CD8-positive, alpha-beta memory T cell (primary cell): ENCODE measurements at regions not wholly inside any gene's neighbourhood (a gene's known extent, or its start where the extent isn't known, plus 50 kb on each side); places are given as distances from the start of the nearest gene placed in this dataset.
A peak's percentile ranks its signal among the peaks of the same experiment; 100 is the strongest.

Experiments used
- CTCF ChIA-PET: fragments of 350-600 bp; sonication (Branson Sonifier 250); formaldehyde crosslinking; loops from one replicate; lab custom pipeline; 2021; ENCODE audit warnings: antibody characterized with exemption; lab: Charles Lee
- POLR2A ChIA-PET: fragments of 350-600 bp; sonication (Branson Sonifier 250); formaldehyde crosslinking; loops from one replicate; lab custom pipeline; 2021; ENCODE audit warnings: antibody characterized with exemption; lab: Charles Lee
- DNase-seq, 5 donors: peaks; one replicate each; pipeline versions ENCODE4 v3.0.0 to v3.0.0-alpha.2; 2020 to 2022; ENCODE audit warnings: mixed read lengths in 1 of 5
- H3K27ac ChIP-seq: one replicate; pipeline ENCODE4 v1.7.0; 2013; ENCODE audit warnings: low read depth, mild to moderate bottlenecking, low read length, moderate library complexity
- H3K27me3 ChIP-seq: 2 replicates; pipeline ENCODE4 v1.7.0; 2013; ENCODE audit warnings: low read length, mild to moderate bottlenecking; ENCODE audit not compliant: insufficient read depth, poor library complexity, severe bottlenecking
- H3K36me3 ChIP-seq: 2 replicates; pipeline ENCODE4 v1.7.0; 2013; ENCODE audit warnings: mild to moderate bottlenecking, low read length, moderate library complexity; ENCODE audit not compliant: insufficient read depth
- H3K4me1 ChIP-seq: 2 replicates; pipeline ENCODE4 v1.7.0; 2013; ENCODE audit warnings: mild to moderate bottlenecking, low read length, moderate library complexity; ENCODE audit not compliant: insufficient read depth
- H3K4me3 ChIP-seq: 2 replicates; pipeline ENCODE4 v1.7.0; 2013; ENCODE audit warnings: mild to moderate bottlenecking, low read length
- H3K9me3 ChIP-seq: 2 replicates; pipeline ENCODE4 v1.7.0; 2013; ENCODE audit warnings: mild to moderate bottlenecking, low read length
- H3K27ac Mint-ChIP-seq, 8 donors: one replicate each; pipeline ENCODE4 v1.8.0; 2020 to 2021; ENCODE audit warnings: mixed read lengths in 8 of 8, mild to moderate bottlenecking in 6 of 8, inconsistent platforms in 3 of 8, moderate library complexity in 3 of 8
- H3K27me3 Mint-ChIP-seq, 2 donors: one replicate each; pipeline ENCODE4 v1.8.0; 2020 to 2021; ENCODE audit warnings: mixed read lengths in 2 of 2, mild to moderate bottlenecking in 1 of 2, moderate library complexity in 1 of 2
- H3K36me3 Mint-ChIP-seq, 3 donors: one replicate each; pipeline ENCODE4 v1.8.0; 2020 to 2021; ENCODE audit warnings: mixed read lengths in 3 of 3, inconsistent platforms in 1 of 3, mild to moderate bottlenecking in 1 of 3
- H3K4me1 Mint-ChIP-seq, 3 donors: one replicate each; pipeline ENCODE4 v1.8.0; 2020 to 2021; ENCODE audit warnings: mixed read lengths in 3 of 3, inconsistent platforms in 1 of 3, mild to moderate bottlenecking in 1 of 3
- H3K4me3 Mint-ChIP-seq, 7 donors: one replicate each; pipeline ENCODE4 v1.8.0; 2020 to 2021; ENCODE audit warnings: mixed read lengths in 7 of 7, mild to moderate bottlenecking in 6 of 7, moderate library complexity in 4 of 7, inconsistent platforms in 2 of 7
- H3K9me3 Mint-ChIP-seq, 5 donors: one replicate each; pipeline ENCODE4 v1.8.0; 2020 to 2022; ENCODE audit warnings: mixed read lengths in 5 of 5, mild to moderate bottlenecking in 3 of 5, moderate library complexity in 2 of 5, inconsistent platforms in 1 of 5

DNA sequence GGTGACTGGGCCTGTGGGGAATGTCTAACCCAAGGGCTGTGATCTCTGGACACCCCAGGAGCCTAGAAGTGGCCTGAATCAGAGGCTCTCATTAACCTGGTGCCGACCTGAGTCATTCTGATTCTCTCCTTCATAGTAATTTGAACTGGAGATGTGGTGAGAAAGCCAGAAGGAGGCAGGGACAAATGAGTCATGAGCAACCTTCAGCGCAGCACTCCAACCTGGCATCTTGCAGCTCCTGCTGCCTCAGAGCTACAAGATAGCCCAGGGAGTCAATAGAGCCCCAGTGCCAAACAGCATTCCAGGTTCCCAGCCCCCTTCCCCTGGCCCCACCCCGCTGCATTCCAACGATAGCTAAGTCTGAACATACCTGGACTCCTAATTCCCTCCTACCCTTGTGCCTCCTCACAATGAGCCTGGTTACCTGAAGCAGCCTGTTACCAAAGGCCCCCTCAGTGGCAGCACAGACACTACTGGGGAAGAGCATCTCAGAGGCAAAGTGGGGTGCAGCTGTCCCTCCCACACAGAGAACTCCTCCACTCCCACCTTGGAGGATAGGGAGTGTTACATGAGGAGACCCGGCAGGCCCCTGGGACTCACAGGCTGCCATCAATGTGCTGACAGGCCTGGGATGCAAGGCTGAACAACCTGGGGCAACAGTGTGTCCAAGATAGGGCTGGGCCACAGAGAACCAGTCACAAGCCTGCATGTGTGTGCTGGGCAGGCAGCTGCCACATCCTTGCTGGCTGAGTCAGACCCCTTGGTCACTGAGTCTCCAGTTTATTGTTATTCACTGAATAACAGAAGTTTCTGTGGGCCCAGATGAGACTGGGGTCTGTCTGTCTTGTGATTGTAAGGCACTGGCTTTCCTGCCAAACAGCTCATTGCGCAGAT, 76.8 kb upstream of the LEP start:
- POLR2A ChIA-PET = no interaction called here
- H3K27me3 Mint-ChIP-seq = peaks cover 47 to 71% of the 10 kb centered on the region in 2 donors
- H3K27ac ChIP-seq = no peak overlapping the region
- peaks cover 0 to 16% (median 0%) of the 10 kb centered on the region in 3 donors for H3K36me3 Mint-ChIP-seq
- peaks cover 13% of the 10 kb centered on the region for H3K4me1 ChIP-seq
- H3K4me3 ChIP-seq = no peak overlapping the region
- H3K27ac Mint-ChIP-seq = peak overlapping the region in 1 of 8 donors; percentile 8
- H3K9me3 Mint-ChIP-seq = no peaks in the 10 kb centered on the region
- peak overlapping the region in 1 of 7 donors; percentile 61 for H3K4me3 Mint-ChIP-seq
- no peak for DNase-seq
- CTCF ChIA-PET = interaction anchor here (1.3 kb wide), 1 partner anchor 456 kb away, joined by 3 read pairs; no protein-coding TSS in a partner anchor
- H3K4me1 Mint-ChIP-seq = peaks cover 11 to 38% (median 15%) of the 10 kb centered on the region in 3 donors
- H3K27me3 ChIP-seq = peaks cover 33% of the 10 kb centered on the region
- H3K9me3 ChIP-seq = no peaks in the 10 kb centered on the region
- H3K36me3 ChIP-seq = no peaks in the 10 kb centered on the region

DNA sequence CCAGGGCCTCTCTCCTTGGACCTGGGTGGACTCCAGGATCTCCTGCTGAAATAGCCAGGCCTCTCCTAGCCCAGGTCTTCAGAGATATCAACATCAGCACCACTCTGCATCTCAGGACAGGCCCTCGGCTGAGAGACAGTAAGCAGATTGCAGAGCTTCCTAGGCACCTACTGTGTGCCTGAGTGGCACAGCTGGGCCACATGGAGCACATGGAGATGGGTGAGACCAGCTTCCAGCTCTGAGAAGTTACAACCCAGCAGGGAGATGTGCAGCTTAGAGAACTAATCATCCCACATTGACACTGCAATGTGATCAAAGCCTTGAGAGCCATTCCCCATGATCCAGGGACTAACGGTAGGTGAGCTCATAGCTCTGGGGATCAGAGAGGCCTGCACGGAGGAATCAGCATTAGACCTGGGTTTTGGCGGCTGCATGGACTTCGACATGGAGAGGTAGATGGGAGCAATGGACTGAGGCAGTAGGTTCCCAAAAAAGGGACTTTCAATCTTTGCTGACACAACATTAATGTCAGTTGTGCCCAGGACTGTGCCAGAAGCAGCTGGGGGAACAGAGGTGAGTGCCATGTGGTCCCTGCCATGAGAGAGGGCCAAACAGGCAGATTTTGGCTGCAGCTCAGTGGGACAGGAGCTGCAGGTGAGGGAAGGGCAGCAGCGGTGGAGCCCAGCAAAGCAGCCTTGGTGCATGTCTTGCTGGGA, 76.0 kb upstream of the LEP start:
- Histone ChIP-seq H3K9me3 (no peaks in the 10 kb centered on the region), H3K4me3 (no peak overlapping the region), H3K27me3 (peaks cover 33% of the 10 kb centered on the region), H3K27ac (no peak overlapping the region), H3K36me3 (no peaks in the 10 kb centered on the region), H3K4me1 (peaks cover 13% of the 10 kb centered on the region)
- Mint-ChIP-seq H3K27ac (peak overlapping the region in 2 of 8 donors; percentile 8 to 63), H3K4me3 (peak overlapping the region in 6 of 7 donors; percentile 3 to 61 (median 36)), H3K9me3 (no peaks in the 10 kb centered on the region), H3K27me3 (peaks cover 51 to 77% of the 10 kb centered on the region in 2 donors), H3K4me1 (peaks cover 11 to 41% (median 15%) of the 10 kb centered on the region in 3 donors), H3K36me3 (peaks cover 0 to 16% (median 0%) of the 10 kb centered on the region in 3 donors)
- no peak for DNase-seq
- POLR2A ChIA-PET = no interaction called here
- CTCF ChIA-PET = interaction anchor here (1.3 kb wide), 1 partner anchor 457 kb away, joined by 3 read pairs; no protein-coding TSS in a partner anchor

DNA sequence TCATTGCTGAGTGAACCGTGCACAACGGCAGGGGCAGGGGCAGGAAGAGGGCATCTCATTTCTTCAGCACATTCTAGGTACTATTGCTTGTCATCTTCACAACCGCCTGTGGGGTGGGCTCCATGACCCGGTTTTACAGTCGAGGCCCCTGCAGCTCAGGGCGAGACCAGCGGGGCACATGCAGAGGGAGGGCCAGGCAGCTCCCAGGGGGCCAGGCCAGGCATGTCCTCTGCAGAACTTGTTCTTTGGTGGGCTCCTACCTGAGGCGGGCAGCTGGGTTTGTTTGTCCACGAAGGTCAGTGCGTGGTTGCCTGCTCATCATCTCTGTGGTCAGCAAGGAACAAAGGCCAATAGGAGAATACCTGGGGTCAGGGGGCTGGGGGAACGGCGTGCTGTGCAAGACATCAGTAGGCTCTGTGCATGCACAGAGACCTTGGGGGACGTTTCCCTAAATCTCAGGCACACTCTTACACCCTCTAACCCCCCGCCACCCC, 75.1 kb upstream of the LEP start:
- Histone ChIP-seq H3K36me3 (no peaks in the 10 kb centered on the region), H3K4me1 (peaks cover 13% of the 10 kb centered on the region), H3K27ac (no peak overlapping the region), H3K27me3 (peaks cover 33% of the 10 kb centered on the region), H3K9me3 (no peaks in the 10 kb centered on the region), H3K4me3 (no peak overlapping the region)
- Mint-ChIP-seq H3K27me3 (peaks cover 53 to 75% of the 10 kb centered on the region in 2 donors), H3K4me1 (peaks cover 11 to 41% (median 15%) of the 10 kb centered on the region in 3 donors), H3K4me3 (peak overlapping the region in 6 of 7 donors; percentile 15 to 78 (median 42)), H3K27ac (no peak overlapping the region), H3K36me3 (peaks cover 0 to 16% (median 0%) of the 10 kb centered on the region in 3 donors), H3K9me3 (no peaks in the 10 kb centered on the region)
- no peak for DNase-seq
- ChIA-PET POLR2A (no interaction called here), CTCF (no interaction called here)

DNA sequence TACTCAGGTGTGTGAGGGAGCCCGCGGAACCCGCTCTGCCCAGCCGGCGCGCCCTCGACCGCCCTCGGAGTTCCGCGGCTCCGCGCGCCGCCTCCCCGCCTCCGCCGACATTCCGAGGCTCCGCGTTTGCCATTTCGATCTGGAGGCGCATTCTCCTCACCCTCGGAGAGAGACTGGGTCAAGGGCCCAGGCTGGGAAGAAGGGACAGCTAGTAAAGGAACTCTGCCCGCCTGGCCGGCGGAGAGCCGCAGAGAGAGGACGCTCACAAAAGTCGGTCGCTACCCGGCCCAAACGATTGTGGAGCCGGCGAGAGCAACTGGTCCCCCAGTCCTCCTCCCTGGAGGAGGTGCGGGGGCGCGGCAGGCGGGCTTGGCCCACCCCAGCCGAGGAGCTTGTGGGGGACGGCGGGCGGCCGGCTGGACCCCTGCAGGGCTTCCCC, 74.5 kb upstream of the LEP start:
- no peak overlapping the region for H3K27ac Mint-ChIP-seq
- H3K9me3 ChIP-seq = no peaks in the 10 kb centered on the region
- H3K27ac ChIP-seq = no peak overlapping the region
- H3K36me3 ChIP-seq = no peaks in the 10 kb centered on the region
- peak overlapping the region; percentile 15 for H3K4me3 ChIP-seq
- peaks cover 0 to 13% (median 0%) of the 10 kb centered on the region in 3 donors for H3K36me3 Mint-ChIP-seq
- peaks cover 11 to 41% (median 15%) of the 10 kb centered on the region in 3 donors for H3K4me1 Mint-ChIP-seq
- DNase-seq = no peak
- ChIA-PET POLR2A (no interaction called here), CTCF (no interaction called here)
- H3K27me3 ChIP-seq = peaks cover 33% of the 10 kb centered on the region
- peaks cover 54 to 68% of the 10 kb centered on the region in 2 donors for H3K27me3 Mint-ChIP-seq
- H3K4me3 Mint-ChIP-seq = peak overlapping the region in 6 of 7 donors; percentile 59 to 87 (median 76)
- no peaks in the 10 kb centered on the region for H3K9me3 Mint-ChIP-seq
- H3K4me1 ChIP-seq = peaks cover 13% of the 10 kb centered on the region

DNA sequence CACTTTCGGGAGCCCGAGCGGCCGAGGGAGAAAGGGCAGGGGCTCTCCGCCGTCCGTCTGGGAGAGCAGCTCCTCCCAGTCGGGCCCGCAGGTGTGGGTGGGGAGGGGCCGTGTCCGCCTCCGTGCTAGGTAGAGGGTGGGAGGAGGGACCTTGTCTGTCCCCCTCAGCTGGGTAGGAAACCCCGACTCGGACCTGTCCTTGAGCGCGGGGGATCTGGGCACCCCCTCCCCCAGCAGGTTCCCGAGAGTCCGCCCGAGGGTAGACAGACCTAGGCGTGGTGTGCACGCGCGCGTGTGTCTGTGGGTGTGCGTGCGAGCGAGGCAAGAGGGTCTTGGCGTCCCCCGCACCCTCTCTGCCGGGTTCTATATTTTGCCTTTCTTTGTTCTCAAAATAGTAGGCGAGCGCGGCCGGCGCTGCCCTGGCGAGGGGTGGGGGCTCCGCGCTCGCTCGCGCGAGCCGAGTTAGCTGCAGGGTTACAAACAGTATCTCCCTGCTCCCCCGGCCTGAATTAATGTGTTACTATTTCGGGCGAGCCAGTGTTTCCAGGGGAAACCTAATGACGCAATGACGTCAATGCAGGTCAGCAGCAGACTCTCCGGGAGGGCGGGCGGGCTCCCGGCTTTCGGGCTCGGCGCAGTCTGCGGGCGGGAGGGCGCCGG, 73.9 kb upstream of the LEP start:
- Mint-ChIP-seq H3K4me3 (peak overlapping the region in 6 of 7 donors; percentile 55 to 87 (median 67)), H3K9me3 (no peaks in the 10 kb centered on the region), H3K27me3 (peaks cover 51 to 65% of the 10 kb centered on the region in 2 donors), H3K27ac (no peak overlapping the region), H3K36me3 (peaks cover 0 to 11% (median 0%) of the 10 kb centered on the region in 3 donors), H3K4me1 (peaks cover 11 to 41% (median 15%) of the 10 kb centered on the region in 3 donors)
- H3K27me3 ChIP-seq = peaks cover 33% of the 10 kb centered on the region
- H3K4me1 ChIP-seq = peaks cover 13% of the 10 kb centered on the region
- CTCF ChIA-PET = no interaction called here
- POLR2A ChIA-PET = no interaction called here
- no peaks in the 10 kb centered on the region for H3K36me3 ChIP-seq
- no peak for DNase-seq
- no peaks in the 10 kb centered on the region for H3K9me3 ChIP-seq
- H3K4me3 ChIP-seq = peak overlapping the region; percentile 47
- H3K27ac ChIP-seq = no peak overlapping the region

DNA sequence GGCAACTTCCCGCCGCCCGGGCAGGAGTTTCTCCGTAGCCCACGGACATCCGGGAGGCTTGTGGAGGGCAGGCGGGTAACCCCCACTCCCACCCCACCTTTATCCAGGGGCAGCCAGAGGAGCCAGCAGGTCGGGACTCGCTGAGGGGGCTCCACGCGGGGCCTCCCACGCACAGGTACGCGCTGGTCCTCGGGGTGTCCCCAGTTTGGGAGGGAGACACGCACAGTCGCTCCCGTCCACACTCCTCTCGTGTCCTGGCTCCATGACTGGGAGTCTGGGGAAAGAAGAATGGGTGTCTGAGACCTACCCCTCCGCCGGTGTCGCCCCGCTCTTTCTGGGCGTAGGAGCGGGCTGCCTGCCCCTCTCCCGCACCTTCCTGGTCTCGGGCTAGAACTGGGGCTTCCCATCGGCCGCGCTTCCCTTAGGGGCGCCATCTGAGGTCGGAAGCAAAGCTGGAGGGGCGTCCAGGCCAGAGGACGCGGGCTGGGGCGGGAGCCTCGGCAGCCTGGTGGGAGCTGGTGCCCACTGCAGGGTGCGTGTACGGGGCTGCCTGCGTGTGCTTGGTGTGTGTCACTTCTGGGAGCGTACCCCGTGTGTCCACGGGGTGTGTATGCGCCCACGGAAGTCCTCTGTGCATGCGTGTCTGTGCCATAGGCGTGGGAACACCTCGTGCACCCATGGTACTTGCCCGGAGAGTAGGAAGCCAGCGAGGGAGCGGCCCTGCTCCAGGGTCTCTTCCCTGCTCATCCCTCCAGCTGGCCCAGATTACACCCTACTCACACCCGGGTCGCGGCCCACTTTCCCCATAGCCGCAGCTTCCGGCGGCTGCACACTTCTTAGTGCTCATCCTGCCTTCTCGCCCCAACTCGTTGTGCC, 73.0 kb upstream of the LEP start:
- peaks cover 33% of the 10 kb centered on the region for H3K27me3 ChIP-seq
- Mint-ChIP-seq H3K27ac (peak overlapping the region in 1 of 8 donors; percentile 53), H3K4me1 (peaks cover 11 to 41% (median 16%) of the 10 kb centered on the region in 3 donors), H3K36me3 (peaks cover 0 to 6% (median 0%) of the 10 kb centered on the region in 3 donors), H3K4me3 (peak overlapping the region; percentile 60 to 77 (median 72)), H3K27me3 (peaks cover 47 to 57% of the 10 kb centered on the region in 2 donors), H3K9me3 (no peaks in the 10 kb centered on the region)
- no peak for DNase-seq
- H3K9me3 ChIP-seq = no peaks in the 10 kb centered on the region
- no peaks in the 10 kb centered on the region for H3K36me3 ChIP-seq
- ChIA-PET POLR2A (no interaction called here), CTCF (no interaction called here)
- peak overlapping the region; percentile 19 for H3K4me3 ChIP-seq
- H3K27ac ChIP-seq = no peak overlapping the region
- H3K4me1 ChIP-seq = peaks cover 13% of the 10 kb centered on the region
